HepG2 (cell line): ENCODE measurements at regions not wholly inside any gene's neighbourhood (a gene's known extent, or its start where the extent isn't known, plus 50 kb on each side); places are given as distances from the start of the nearest gene placed in this dataset.

Experiments
- AFF4 ChIP-seq: sonication (generic); formaldehyde crosslinking; IDR thresholded peaks from 2 replicates; pipeline ENCODE4 v1.4.0; 2020; ENCODE audit warnings: missing genetic modification reagents
- ATM ChIP-seq: fragments of 450-650 bp; IDR thresholded peaks from 2 replicates; pipeline ENCODE4 v1.7.1; 2017; ENCODE audit warnings: mild to moderate bottlenecking, borderline replicate concordance
- CAMTA2 ChIP-seq: sonication (generic); formaldehyde crosslinking; IDR thresholded peaks from 2 replicates; pipeline ENCODE4 v1.4.0; 2020; ENCODE audit warnings: mild to moderate bottlenecking, missing genetic modification reagents, borderline replicate concordance
- FOSL1 ChIP-seq: sonication (generic); formaldehyde crosslinking; IDR thresholded peaks from 2 replicates; pipeline ENCODE4 v1.9.0; 2021; ENCODE audit warnings: missing genetic modification reagents, borderline replicate concordance
- IKZF1 ChIP-seq: fragments of 450-650 bp; IDR thresholded peaks from 2 replicates; pipeline ENCODE4 v1.7.1; 2016
- IRF2 ChIP-seq: IDR thresholded peaks from 2 replicates; pipeline ENCODE4 v1.6.1; 2018; ENCODE audit warnings: missing genetic modification reagents, missing compliant biosample characterization
- KDM1A ChIP-seq: IDR thresholded peaks from 2 replicates; pipeline ENCODE4 v1.6.1; 2016; ENCODE audit warnings: missing compliant biosample characterization
- MEIS1 ChIP-seq: sonication (generic); formaldehyde crosslinking; IDR thresholded peaks from 2 replicates; pipeline ENCODE4 v1.9.0; 2021; ENCODE audit warnings: mild to moderate bottlenecking, missing genetic modification reagents, moderate library complexity, borderline replicate concordance
- POLR2G ChIP-seq: fragments of 200-400 bp; formaldehyde crosslinking; IDR thresholded peaks from 2 replicates; pipeline ENCODE4 v1.6.1; 2018; ENCODE audit warnings: mild to moderate bottlenecking, low read depth, low read length, moderate library complexity
- TIGD3 ChIP-seq: sonication (generic); formaldehyde crosslinking; IDR thresholded peaks from 2 replicates; pipeline ENCODE4 v1.5.1; 2020; ENCODE audit warnings: mild to moderate bottlenecking, missing genetic modification reagents, borderline replicate concordance
- YEATS4 ChIP-seq: sonication (generic); formaldehyde crosslinking; IDR thresholded peaks from 2 replicates; pipeline ENCODE4 v1.4.0; 2020; ENCODE audit warnings: missing genetic modification reagents, borderline replicate concordance
- ZNF34 ChIP-seq: sonication (generic); formaldehyde crosslinking; IDR thresholded peaks from 2 replicates; pipeline ENCODE4 v1.4.0; 2020; ENCODE audit warnings: mild to moderate bottlenecking, missing genetic modification reagents, borderline replicate concordance
- ZNF362 ChIP-seq: sonication (generic); formaldehyde crosslinking; IDR thresholded peaks from 2 replicates; pipeline ENCODE4 v1.4.0; 2020; ENCODE audit warnings: missing genetic modification reagents, mild to moderate bottlenecking, borderline replicate concordance

- TF ChIP-seq MEIS1 (no peak), ZNF34 (no peak), FOSL1 (CRISPR knock-in tag) (no peak), AFF4 (no peak), POLR2G (no peak), ZNF362 (CRISPR knock-in tag) (no peak), YEATS4 (CRISPR knock-in tag) (no peak), IKZF1 (no peak), CAMTA2 (no peak), IRF2 (CRISPR knock-in tag) (no peak), ATM (no peak), KDM1A (CRISPR knock-in tag) (no peak), TIGD3 (CRISPR knock-in tag) (no peak)
Observed at GRCh38 chr10:107548301-107548700, 383.8 kb upstream of the SORCS1 start.
